HG03460 (cell line): ENCODE measurements at regions not wholly inside any gene's neighbourhood (a gene's known extent, or its start where the extent isn't known, plus 50 kb on each side); places are given as distances from the start of the nearest gene placed in this dataset.

Experiments used
- ATAC-seq: cut with Tn5 transposase; IDR thresholded peaks from one replicate; pipeline ENCODE4 v1.9.1; 2021; ENCODE audit not compliant: unreplicated experiment

DNA sequence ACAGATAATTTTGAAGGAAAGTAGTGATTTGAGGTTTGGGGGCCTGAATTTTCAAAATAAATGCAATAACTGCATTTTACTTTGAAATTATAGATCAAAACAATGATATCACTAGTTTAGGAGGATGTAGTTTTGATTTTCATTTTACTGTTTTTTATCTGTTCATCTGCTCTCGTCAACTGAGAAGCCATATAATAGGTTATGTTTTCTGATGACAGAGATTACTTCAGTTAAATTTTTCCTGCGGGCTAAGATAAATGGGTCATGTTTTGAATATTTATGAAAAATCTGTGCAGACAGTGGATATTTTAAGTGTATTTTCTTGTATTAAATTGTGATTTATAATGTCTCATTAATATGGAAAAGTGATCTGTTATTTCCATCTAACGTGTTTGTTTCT lies 573.4 kb downstream of the CPS1 start:
- ATAC-seq, result no peak

DNA sequence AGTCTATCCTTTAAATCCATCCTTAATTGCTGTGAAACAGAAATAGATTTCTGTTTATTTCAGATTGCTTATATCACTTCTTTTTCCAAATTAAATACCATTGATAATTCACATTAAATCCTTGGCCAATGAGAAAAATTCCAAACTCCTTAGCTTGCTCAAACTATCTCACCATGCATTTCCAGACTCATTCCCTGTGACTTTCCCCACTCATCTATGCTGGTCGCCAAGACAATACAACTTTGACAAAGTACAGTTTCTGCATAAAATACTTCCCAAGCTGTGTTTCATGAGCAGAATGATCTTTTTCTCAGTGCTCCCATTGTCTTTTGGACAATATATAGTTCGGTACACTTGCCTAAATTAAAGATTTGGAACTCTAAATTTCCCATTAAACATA lies 575.6 kb downstream of the CPS1 start:
- no peak for ATAC-seq

DNA sequence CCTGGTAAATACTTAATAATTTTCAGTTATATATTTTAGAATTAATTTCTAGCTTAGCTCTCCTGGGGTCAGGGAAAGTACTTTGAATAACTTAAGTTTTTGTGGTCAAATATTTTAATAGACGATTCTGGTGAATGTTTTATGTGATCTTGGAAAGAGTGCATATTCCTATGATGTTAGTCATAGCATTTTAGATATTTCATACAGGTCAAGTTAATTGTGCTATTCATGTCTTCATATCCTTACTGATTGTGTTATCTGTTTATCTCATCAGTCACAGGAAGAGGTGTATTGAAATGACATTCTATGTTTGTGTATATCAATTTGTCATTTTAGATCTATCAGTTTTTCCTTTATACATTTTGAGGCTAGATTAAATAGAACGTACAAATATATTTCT lies 576.2 kb downstream of the CPS1 start:
- no peak for ATAC-seq

DNA sequence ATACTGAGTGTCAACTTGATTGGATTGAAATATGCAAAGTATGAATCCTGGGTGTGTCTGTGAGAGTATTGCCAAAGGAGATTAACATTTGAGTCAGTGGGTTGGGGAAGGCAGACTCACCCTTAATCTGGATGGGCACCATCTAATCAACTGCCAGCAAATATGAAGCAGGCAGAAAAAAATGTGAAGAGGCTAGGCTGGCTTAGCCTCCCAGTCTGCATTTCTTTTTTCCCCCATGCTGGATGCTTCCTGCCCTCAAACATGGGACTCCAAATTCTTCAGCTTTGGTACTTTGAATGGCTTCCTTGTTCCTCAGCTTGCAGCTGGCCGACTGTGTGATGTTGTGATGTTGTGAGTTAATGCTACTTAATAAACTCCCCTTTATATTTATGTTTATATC lies 577.4 kb downstream of the CPS1 start:
- no peak for ATAC-seq

DNA sequence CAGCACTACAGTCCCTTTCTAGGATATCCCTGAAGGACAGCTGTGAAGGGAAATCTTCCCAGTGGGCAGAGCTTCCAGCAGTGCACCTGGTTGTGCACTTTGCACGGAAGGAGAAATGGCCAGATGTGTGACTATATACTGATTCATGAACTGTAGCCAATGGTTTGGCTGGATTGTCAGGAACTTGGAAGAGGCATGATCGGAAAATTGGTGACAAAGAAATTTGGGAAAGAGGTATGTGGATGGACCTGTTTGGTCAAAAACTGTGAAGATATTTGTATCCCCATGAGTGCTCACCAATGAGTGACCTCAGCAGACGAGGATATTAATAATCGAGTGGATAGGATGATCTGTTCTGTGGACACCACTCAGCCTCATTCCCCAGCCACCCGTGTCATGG lies 582.2 kb downstream of the CPS1 start:
- no peak for ATAC-seq

DNA sequence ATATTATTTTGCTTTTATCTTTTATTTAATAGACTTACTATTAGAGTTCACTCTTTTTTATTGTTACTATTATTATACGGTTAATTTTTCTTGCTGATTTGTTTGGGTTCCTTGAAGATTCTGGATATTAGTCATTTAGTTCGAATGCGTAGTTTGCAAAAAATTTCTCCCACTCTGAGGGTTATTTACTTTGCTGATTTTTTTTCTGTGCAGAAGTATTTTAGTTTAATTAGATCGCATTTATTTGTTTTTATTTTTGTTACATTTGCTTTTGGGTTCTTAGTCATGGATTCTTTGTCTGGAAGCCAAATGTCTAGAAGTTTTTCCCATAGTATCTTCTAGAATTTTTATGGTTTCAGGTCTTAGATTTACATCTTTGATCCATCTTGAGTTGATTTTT lies 585.2 kb downstream of the CPS1 start:
- no peak for ATAC-seq

DNA sequence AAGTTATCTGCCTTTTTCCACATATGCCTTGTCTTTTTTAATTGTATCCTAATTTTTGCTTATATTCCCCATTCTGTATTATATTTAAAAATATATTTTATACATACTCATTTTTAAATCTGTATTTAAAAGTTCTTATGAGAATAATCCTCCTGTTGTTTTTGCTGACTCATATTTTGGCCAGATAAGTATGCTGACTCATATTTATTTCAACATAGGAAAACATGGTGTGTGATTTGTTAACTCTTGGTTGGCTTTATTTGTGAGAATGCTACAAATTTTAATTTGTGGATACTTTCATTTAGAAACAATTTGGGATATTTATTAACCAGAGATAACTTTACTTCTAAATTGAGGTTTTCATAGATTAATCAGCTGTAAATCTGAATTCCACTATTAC lies 587.7 kb downstream of the CPS1 start:
- ATAC-seq, result no peak

DNA sequence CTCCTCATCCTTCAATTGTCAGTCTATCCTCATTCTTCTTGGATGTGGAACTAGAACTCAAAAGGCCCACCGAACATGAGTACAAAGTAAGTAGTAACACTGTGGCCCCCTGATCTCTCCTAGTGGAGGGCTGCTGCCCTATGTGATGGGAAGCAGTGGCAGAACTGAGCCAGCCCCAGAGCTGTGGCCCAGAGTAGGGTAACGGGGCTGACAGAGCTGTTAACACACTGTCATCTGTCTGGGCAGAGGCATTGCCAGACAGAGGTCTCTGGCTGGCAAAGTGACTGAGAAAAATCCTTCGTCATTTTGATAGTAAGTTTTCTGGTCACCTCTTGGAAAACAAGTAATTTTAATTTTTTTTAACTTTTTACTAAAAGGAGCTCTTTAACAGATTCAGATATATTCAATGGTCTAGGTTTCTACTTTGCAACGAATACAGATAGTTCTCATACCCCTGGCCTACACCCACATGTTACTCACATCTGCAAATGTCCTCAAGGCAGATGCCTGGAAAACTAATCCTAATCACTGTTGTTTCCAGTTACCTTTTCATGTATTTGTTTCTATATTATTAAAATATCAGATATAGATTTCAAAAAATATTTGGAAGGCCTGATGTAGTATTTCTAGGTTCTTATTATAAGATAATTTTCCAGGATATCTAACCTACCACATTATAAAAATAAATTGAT lies 588.7 kb downstream of the CPS1 start:
- ATAC-seq, result no peak

DNA sequence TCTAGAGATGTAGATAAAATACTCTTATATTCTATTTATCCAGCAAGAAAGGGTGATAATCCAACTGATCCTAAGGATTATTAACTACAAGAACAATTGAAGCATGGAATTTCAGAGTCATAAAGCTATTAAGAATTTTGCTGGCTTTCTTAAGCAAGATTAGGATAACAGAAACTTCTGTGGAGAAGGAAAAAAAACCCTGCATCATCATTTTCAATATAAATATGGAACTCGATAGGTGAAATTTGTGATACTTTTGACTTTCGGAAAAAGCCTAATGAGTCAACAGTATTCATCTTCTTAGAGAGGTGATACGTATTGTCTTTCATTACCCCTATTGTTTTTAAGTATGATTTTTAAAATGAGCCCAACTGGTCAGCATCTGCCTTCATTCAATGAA lies 593.3 kb downstream of the CPS1 start:
- ATAC-seq, result no peak

DNA sequence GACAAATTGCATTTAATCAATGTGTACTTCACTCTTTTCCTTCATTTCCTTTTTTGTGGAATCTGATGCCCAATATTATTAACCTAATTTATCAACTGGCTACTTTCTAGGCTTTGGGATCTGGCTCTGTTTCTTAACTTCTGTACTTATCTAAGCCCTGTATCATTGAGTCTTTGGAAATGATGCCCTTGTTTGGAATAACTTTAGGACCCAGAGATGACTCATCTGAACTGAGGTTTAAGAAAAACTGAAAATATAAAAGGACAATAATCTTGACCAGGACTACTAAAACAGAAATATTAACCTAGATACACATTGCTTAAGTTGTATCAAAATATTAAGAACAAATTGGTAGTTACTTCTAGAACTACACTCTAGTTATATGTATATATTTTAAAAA lies 600.8 kb downstream of the CPS1 start:
- ATAC-seq, result no peak

DNA sequence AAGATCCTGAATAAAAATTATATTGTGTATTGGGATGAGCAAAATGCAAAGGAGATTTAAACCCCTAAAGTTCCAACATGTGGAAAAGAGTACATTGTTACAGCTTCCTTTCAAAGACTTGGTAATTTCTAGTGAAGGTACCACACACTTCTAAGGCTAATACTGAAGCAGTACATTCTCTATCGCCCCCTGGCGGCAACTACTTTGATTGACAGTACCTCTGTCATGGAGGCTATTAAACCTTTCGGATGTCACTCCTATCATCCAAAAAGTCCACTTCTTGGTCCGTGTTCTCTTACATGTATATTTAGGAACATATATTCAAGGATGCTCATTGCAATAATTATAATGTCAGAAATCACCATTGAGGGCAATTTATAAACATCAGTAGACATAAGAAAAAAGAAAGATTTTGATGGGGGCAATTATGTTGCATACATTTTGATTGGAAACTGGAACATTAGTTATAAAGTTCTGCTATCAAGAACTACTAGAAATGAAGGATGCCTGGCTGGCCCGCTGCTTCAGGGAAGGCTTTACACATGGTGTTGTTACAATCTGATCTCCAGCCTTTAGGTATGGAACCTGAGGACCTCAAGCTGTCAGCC lies 601.6 kb downstream of the CPS1 start:
- ATAC-seq, result peak; percentile 96

DNA sequence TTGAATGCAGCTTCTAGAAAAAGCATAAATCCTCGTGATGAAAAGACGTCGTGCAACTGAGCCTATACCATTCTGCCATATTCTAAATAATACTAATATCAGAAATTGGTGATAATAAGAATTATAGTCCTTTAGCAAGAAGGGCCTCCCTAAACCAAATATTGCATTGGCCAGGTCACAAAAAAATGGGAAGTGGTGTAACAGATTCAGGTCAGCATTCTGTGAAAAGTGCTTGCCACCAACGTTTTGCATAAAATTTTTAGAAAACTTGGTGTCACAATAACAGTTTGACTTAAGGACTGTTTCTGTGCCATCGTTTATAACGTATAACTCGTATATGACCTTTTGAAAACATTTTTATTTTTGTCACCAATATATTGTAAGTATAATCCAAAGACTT lies 603.6 kb downstream of the CPS1 start:
- no peak for ATAC-seq

DNA sequence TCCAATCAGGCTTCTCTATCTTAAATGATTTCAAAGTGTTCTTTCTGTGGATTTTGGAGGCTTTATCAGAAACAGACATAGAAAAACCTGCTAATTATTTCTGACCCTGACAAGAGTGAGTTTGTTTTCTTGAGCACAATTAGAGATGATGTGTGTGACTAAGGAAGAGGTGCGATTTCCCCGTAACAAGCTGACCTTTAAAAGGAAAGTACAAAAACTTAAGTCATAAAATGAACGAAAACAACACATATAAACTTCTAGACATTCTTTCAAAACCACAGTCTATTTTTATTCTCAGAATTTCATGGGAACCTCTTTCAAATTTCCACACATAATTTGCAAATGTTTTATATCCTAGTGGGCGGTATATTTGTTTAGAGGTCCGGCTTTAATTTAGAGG lies 604.8 kb downstream of the CPS1 start:
- no peak for ATAC-seq

DNA sequence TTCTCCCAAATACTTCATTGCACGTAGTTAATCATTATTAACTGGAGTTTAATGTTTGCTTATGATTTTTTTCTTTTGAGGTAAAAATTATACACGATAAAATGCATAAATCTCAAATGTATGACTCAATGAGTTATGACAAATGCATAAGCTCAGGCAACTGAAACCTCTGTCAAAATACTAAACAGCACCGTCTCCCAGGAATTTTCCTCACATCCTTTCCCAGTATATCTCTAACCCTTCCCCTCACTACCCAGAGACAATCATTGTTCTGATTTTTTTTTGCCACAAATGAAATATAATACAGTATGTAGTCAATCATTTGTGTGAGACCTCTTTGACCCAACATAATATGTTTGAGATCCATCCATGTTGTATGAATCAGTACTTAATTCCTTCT lies 606.5 kb downstream of the CPS1 start:
- ATAC-seq, result no peak

DNA sequence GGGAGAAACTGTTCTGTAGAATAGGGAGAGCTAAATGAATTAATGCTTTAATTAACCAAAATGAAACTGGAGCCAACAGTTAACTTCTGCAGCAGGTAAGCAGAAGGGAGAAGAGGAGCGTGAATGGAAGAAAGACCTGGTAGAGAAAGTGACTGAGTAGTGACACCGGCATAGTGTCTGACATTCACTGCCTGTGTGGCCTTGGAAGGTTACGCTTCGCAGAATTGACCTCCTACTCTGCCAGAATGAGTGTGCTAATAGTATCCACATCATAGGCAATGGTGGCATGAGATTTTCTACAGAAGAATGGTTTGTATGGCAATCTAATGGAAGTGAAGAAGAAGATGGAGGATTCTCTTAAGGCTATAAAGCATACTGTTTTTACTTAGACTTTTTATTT lies 614.4 kb downstream of the CPS1 start:
- no peak for ATAC-seq

DNA sequence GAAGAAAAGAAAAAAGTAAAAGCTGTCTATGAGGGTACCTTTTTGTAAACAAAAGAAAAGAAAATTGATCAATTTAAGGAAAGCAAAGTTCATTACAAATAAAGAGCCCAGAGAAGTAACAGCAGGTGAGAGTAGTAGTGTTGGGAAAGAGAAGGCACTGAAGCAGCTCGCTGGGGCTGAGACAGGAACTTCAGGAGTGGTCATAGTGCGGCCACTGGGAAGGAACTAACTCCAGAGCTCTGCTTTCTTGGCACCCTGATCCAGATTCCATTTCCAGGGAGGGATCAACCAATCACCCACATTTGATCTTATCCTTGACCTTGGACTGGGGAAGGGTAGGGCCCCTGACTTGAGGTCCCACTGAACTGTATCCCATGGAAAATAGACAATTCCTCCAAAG lies 617.6 kb downstream of the CPS1 start:
- ATAC-seq, result no peak

DNA sequence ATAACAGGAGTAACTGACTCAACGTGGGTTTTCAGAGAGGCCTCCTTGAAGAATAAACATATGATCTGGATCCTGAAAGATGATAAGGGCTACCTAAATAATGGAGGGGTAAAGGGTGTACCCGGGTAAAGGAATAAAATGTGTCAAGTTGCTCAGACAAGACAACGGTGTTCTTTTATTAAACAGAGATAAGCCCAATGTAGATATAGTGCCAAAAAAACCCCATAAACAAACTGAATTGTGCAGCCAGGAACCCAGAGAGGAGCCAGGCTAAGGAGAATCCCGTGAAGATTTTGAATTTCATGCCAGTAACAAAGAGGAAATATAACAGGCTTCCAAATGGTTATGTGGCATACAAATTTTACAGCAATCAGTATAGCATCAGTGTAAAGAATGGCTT lies 618.2 kb downstream of the CPS1 start:
- no peak for ATAC-seq

DNA sequence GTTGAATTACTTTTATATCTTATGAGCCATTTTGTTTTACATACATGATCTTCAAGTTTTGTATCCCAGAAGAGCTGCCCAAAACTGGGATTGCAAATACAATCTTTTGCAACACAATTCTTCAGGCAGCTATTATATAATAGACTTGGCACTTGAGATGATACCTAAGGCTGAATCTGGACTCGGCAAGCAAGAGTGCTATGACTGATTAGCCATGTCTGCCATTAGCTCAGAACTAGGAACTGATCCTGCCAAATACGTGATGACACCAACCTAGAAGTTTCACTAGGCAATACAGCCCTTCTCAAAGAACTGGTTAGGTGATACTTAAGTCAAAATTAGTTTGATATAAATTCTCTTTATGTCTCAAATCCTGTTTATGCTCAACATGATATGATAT lies 619.6 kb downstream of the CPS1 start:
- ATAC-seq, result no peak

DNA sequence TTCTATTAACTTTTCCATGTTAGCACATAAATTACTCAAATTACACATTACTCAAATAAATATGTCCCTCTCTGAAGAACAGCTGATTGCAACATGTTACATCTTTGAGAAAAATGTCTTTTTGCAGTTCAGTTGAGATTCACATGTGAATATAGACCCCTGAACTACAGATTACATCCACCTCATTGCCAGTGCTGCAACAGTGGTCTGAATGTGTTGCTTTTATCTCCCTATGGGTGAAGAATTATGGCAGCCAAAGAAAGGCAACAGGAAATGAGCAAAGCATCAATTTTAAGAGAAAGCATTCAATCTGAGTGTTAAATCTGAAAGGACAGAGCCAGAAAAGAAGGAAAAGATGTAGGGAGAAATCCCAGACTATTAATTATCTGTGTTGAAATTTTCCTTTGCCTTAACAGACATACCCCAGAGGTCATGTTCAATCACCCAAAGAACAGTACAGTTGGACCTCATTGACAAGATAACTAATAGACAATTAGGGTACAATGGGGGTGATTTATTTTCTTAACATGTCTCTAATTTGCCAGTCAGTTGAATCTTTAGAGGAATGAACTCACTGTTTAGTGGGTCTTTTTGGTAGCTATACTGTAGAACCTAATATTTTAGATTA lies 620.2 kb downstream of the CPS1 start:
- no peak for ATAC-seq

DNA sequence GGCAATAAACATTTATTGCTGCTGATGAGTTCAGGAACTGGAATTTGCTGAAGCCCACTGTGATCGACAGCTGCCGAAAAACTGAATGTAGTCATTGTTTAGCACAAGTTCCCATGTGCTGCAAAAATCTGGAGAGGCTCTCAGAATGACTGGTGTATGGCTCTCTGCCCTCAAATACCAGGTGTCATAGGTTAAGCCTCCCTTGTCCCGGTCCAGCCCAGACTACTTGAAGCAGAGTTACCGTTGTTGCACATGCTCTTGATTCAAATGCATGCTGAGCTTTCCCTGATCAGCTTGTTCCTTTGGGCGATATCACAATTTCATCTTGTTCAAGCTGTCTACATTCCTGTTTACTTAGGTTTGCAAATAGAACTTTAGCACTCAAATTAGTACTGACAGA lies 625.2 kb downstream of the CPS1 start:
- ATAC-seq, result no peak

DNA sequence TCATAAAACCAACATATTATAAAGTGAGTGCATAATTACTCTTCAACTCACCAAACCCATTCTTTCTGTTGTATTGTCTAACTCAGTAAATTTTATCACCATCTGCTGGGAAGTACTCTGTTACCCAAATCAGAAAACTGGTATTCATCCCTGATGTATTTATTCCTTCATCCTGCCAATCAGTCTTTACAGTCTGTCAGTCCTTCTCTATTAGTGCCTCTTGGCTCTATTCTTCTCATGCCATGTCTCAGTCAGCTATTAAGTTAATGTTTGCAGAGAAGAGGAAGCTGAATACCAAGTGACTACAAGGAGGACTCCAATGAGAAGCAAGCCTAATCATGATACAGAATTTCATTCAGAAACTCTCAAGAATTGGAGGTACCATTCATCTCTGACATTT lies 631.2 kb downstream of the CPS1 start:
- no peak for ATAC-seq

DNA sequence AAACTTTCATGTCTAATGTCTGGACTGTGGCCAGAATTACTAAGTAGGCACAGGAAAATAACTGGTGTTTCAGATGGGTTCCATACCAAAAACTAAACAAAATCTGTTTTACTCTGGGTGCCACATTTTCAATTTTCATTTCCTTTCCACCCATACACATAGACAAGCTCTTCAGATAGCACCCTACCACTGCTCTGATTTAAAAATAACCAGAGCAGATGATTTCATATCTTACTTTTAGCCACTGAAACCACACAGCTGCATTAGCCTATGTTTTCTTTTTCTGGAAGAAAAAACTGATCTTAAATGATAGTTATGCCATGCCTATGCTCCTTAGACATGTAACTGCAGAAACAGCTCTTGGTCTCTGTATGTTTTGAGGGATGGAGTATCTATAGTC lies 647.6 kb downstream of the CPS1 start:
- peak; percentile 75 for ATAC-seq

DNA sequence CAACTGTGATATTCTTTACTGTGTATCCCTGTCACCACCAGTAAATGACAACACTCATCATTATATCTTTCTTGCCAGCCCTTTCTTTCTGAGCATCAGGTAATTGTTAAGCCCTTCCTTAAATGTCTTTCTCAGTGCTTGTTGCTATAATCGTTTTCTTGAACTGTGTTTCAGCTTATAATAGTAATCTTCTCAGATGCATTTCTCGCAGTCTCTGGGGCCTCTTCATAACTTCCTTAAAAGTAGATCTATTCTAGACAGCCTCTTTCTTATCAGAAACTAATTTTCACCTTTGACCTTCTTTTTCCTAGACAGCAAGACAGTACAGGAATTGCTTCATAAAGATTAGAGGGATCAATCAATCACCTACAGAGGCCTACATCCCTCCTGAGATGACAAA lies 648.1 kb downstream of the CPS1 start:
- ATAC-seq, result no peak
